Neural cell (in vitro differentiated cells): ENCODE measurements at regions not wholly inside any gene's neighbourhood (a gene's known extent, or its start where the extent isn't known, plus 50 kb on each side); places are given as distances from the start of the nearest gene placed in this dataset.

ENCODE experiments used
- EP300 ChIP-seq: fragments of 450-650 bp; conservative IDR thresholded peaks from 2 replicates; pipeline ENCODE4 v1.6.1; 2014; ENCODE audit warnings: antibody characterized with exemption, mild to moderate bottlenecking, moderate library complexity; ENCODE audit not compliant: poor library complexity, severe bottlenecking
- EZH2 ChIP-seq: fragments of 200-600, 300-800 bp; shearing (Covaris generic), sonication (generic); IDR thresholded peaks from 2 replicates; pipeline ENCODE4 v1.6.1; 2014; ENCODE audit warnings: antibody characterized with exemption, low read length, borderline replicate concordance, mild to moderate bottlenecking; ENCODE audit not compliant: insufficient read depth, poor library complexity, severe bottlenecking
- POLR2AphosphoS5 ChIP-seq: IDR thresholded peaks from 2 replicates; pipeline ENCODE4 v1.6.1; 2012
- RAD21 ChIP-seq: fragments of 450-650 bp; conservative IDR thresholded peaks from 2 replicates; pipeline ENCODE4 v1.6.1; 2014; ENCODE audit warnings: antibody characterized with exemption, mild to moderate bottlenecking, moderate library complexity
- SMC3 ChIP-seq: fragments of 450-650 bp; conservative IDR thresholded peaks from 2 replicates; pipeline ENCODE4 v1.6.1; 2014; ENCODE audit warnings: antibody characterized with exemption, mild to moderate bottlenecking, moderate library complexity; ENCODE audit not compliant: poor library complexity
- TAF1 ChIP-seq: IDR thresholded peaks from 2 replicates; pipeline ENCODE4 v1.6.1; 2012; ENCODE audit warnings: low read depth
- TF ChIP-seq, protein P1 (sequence below): fragments of 450-650 bp; IDR thresholded peaks from 2 replicates; pipeline ENCODE4 v1.5.1; 2014; ENCODE audit warnings: antibody characterized with exemption, mild to moderate bottlenecking, moderate library complexity; ENCODE audit not compliant: poor library complexity, severe bottlenecking

DNA sequence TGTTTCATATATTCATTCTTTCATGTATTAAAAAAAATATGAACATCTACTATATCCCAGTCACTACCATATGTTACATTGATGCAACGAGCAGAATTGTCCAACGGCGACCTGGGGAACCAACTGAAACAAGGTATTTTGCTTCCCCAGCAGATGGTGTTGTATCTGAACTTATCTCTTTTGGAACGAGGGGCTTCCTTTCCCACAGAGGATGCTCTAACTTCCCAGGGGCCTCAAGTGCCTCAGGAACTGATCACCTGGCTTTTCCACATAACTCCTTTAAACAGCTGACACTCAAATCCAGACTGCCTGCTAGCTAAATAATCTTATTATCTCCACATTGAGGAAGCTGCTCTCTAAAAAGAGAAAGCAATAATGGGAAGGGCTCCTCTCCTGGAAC lies 259.3 kb downstream of the HTR7 start:
- TF ChIP-seq EZH2 (no peak), SMC3 (no peak), RAD21 (no peak), TAF1 (no peak), POLR2AphosphoS5 (no peak), EP300 (no peak)
- TF ChIP-seq, protein P1, sequence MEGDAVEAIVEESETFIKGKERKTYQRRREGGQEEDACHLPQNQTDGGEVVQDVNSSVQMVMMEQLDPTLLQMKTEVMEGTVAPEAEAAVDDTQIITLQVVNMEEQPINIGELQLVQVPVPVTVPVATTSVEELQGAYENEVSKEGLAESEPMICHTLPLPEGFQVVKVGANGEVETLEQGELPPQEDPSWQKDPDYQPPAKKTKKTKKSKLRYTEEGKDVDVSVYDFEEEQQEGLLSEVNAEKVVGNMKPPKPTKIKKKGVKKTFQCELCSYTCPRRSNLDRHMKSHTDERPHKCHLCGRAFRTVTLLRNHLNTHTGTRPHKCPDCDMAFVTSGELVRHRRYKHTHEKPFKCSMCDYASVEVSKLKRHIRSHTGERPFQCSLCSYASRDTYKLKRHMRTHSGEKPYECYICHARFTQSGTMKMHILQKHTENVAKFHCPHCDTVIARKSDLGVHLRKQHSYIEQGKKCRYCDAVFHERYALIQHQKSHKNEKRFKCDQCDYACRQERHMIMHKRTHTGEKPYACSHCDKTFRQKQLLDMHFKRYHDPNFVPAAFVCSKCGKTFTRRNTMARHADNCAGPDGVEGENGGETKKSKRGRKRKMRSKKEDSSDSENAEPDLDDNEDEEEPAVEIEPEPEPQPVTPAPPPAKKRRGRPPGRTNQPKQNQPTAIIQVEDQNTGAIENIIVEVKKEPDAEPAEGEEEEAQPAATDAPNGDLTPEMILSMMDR = no peak
